ENCODE measurements at regions not wholly inside any gene's neighbourhood (a gene's known extent, or its start where the extent isn't known, plus 50 kb on each side); places are given as distances from the start of the nearest gene placed in this dataset.

DNA sequence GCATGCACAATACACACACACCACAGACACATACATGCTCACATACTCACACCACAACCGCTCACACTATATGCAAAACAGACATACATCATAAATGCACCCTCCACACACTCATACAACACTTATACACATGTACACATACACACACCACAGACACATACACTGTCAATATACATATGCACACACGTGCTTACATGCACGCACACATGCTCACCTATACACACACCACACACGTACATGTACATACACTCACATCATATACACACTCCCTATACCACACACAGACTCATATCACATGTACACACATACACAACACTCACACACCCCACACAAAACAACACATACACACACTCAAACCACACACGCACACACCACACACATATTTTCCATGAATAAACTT is 885.3 kb downstream of the TBC1D22A start:
- no peak overlapping the region for H3K27ac ChIP-seq
- H3K4me3 ChIP-seq = no peak overlapping the region
- no peak for TF ChIP-seq CTCF (IDR thresholded peaks at IDR 0.05)
- no peak for DNase-seq (ENCODE audit: low spot score)

- no peak overlapping the region for H3K27ac ChIP-seq
- DNase-seq (ENCODE audit: low spot score) = no peak
- no peak overlapping the region for H3K4me3 ChIP-seq
- TF ChIP-seq CTCF (IDR thresholded peaks at IDR 0.05) = no peak
Observed at GRCh38 chr22:47647181-47647580, 884.7 kb downstream of the TBC1D22A start.

GRCh38 chr22:47645923-47646322 is 883.5 kb downstream of the TBC1D22A start:
- Histone ChIP-seq H3K27ac (no peak overlapping the region), H3K4me3 (no peak overlapping the region)
- TF ChIP-seq CTCF (IDR thresholded peaks at IDR 0.05) = no peak
- DNase-seq (ENCODE audit: low spot score) = no peak

DNA sequence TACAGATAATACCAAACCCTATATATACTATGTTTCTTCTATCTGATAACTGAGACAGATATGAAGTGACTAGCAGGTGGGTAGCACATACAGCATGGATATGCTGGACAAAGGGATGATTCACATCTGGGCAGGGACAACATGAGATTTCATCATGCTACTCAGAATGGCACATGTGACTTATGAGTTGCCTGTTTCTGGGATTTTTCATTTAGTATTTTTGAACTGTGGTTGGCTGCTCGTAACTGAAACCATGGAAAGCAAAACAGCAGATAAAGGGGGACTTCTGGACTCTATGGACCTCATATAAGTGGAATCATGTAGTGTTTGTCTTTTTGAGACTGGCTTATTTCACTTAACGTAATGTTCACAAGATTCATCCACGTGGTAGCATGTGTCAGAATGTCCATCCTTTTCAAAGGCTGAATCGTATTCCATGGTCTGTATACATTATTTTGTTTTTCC is 883.0 kb downstream of the TBC1D22A start:
- DNase-seq (ENCODE audit: low spot score) = no peak
- TF ChIP-seq CTCF (IDR thresholded peaks at IDR 0.05) = no peak
- H3K4me3 ChIP-seq = no peak overlapping the region
- no peak overlapping the region for H3K27ac ChIP-seq

DNA sequence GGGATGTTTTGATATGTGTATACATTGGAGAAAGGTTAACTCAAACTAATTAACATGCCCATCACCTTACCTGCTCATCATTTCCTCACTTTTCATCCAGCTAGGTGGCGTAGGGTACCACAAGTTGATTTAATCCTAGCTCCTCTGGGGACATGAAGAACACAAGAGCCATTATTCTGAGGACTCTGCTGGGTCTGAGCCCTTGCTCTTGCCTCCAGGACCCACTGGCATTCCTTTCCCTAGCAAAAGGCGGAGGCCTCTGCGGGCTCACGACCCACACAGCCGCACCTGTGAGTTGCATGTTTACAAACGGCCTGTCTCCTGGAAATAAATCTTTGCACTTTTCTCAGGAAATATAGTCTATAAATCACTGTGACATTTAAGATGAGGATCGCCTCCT is 871.9 kb downstream of the TBC1D22A start:
- TF ChIP-seq CTCF (IDR thresholded peaks at IDR 0.05) = no peak
- DNase-seq (ENCODE audit: low spot score) = no peak
- Histone ChIP-seq H3K27ac (no peak overlapping the region), H3K4me3 (no peak overlapping the region)

DNA sequence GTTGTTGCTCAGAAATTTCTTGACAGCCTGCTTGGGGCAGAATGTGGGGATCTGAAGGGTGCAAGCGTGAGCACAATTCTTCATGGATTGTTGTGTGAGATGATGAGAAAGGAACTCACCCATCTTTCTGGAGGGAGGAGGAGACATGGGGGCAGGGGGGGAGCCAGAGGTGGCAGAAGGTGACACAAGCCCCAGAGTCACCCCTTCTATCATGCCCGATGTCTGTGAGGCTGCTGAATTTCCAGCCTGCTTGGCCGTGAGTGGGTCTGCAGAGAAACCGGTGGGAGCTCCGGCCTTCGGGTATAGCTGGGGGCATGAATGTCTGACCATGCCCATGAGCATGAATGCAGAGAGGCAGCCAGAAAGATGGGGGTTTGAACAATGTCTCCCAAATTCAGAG is 870.7 kb downstream of the TBC1D22A start:
- DNase-seq (ENCODE audit: low spot score) = no peak
- no peak for TF ChIP-seq CTCF (IDR thresholded peaks at IDR 0.05)
- Histone ChIP-seq H3K27ac (no peak overlapping the region), H3K4me3 (no peak overlapping the region)

GRCh38 chr22:47632701-47633100 is 870.3 kb downstream of the TBC1D22A start:
- TF ChIP-seq CTCF (IDR thresholded peaks at IDR 0.05) = no peak
- Histone ChIP-seq H3K4me3 (no peak overlapping the region), H3K27ac (no peak overlapping the region)
- no peak for DNase-seq (ENCODE audit: low spot score)
